ENCODE measurements at regions not wholly inside any gene's neighbourhood (a gene's known extent, or its start where the extent isn't known, plus 50 kb on each side); places are given as distances from the start of the nearest gene placed in this dataset.

DNA sequence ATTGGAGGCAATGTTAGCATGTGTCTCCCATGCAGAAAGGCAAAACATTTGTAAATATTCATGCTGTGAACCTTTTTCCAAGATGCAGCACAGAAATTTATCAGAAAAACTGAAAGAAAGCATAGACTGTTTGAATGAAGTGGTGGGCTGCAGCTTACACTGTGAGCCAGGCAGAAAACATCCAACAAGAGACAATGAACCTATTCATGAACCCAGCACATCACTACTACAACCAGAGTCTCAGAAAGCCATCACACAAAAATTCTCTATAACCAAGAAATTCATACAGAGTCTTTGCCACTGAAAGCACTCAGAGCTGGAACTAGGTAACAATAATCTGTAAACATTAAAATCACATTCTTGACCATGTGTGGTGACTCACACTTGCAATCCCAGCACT, 448.9 kb downstream of the UQCRFS1 start:
- TF ChIP-seq, protein P1, sequence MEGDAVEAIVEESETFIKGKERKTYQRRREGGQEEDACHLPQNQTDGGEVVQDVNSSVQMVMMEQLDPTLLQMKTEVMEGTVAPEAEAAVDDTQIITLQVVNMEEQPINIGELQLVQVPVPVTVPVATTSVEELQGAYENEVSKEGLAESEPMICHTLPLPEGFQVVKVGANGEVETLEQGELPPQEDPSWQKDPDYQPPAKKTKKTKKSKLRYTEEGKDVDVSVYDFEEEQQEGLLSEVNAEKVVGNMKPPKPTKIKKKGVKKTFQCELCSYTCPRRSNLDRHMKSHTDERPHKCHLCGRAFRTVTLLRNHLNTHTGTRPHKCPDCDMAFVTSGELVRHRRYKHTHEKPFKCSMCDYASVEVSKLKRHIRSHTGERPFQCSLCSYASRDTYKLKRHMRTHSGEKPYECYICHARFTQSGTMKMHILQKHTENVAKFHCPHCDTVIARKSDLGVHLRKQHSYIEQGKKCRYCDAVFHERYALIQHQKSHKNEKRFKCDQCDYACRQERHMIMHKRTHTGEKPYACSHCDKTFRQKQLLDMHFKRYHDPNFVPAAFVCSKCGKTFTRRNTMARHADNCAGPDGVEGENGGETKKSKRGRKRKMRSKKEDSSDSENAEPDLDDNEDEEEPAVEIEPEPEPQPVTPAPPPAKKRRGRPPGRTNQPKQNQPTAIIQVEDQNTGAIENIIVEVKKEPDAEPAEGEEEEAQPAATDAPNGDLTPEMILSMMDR (IDR thresholded peaks at IDR 0.05; ENCODE audit: low read depth, low read length) = no peak
- TF ChIP-seq MAX (IDR thresholded peaks at IDR 0.05; ENCODE audit: low read depth, low read length) (no peak), POLR2A (IDR thresholded peaks at IDR 0.05; ENCODE audit: extremely low read depth, insufficient read length) (no peak)
